Liver (tissue), 8 donors: ENCODE measurements at regions not wholly inside any gene's neighbourhood (a gene's known extent, or its start where the extent isn't known, plus 50 kb on each side); places are given as distances from the start of the nearest gene placed in this dataset.

Source experiments
- DNase-seq: peaks from one replicate; pipeline ENCODE4 v3.0.0-alpha.2; 2017; ENCODE audit warnings: low spot score
- H3K27ac ChIP-seq, 2 donors: one replicate each; pipeline ENCODE4 v1.7.0; 2013; ENCODE audit warnings: inconsistent platforms in 2 of 2, low read length in 2 of 2, control low read depth in 1 of 2, low read depth in 1 of 2, mild to moderate bottlenecking in 1 of 2
- H3K27me3 ChIP-seq, 4 donors: one replicate each; pipeline versions ENCODE4 v1.6.1 to v1.7.0; 2013; ENCODE audit warnings: low read length in 3 of 4, inconsistent platforms in 1 of 4, mild to moderate bottlenecking in 1 of 4, moderate library complexity in 1 of 4; ENCODE audit not compliant: control insufficient read depth in 4 of 4, insufficient read depth in 4 of 4
- H3K36me3 ChIP-seq, 4 donors: one replicate each; pipeline versions ENCODE4 v1.6.1 to v1.7.0; 2013; ENCODE audit warnings: low read length in 3 of 4, mild to moderate bottlenecking in 3 of 4, low read depth in 1 of 4, moderate library complexity in 1 of 4; ENCODE audit not compliant: control insufficient read depth in 4 of 4, insufficient read depth in 3 of 4
- H3K4me1 ChIP-seq, 4 donors: one replicate each; pipeline versions ENCODE4 v1.6.1 to v1.7.0; 2013; ENCODE audit warnings: low read length in 3 of 4, mild to moderate bottlenecking in 3 of 4, moderate library complexity in 1 of 4; ENCODE audit not compliant: control insufficient read depth in 4 of 4, insufficient read depth in 4 of 4
- H3K4me3 ChIP-seq, 3 donors: one replicate each; pipeline versions ENCODE4 v1.6.1 to v1.7.0; 2013; ENCODE audit warnings: low read length in 3 of 3, control low read depth in 1 of 3, low read depth in 1 of 3, mild to moderate bottlenecking in 1 of 3
- H3K9ac ChIP-seq, 2 donors: one replicate each; pipeline ENCODE4 v1.7.0; 2013; ENCODE audit warnings: low read length in 2 of 2, mild to moderate bottlenecking in 2 of 2, moderate library complexity in 2 of 2, control low read depth in 1 of 2, low read depth in 1 of 2
- H3K9me3 ChIP-seq, 4 donors: one replicate each; pipeline versions ENCODE4 v1.6.1 to v1.7.0; 2013; ENCODE audit warnings: low read length in 3 of 4; ENCODE audit not compliant: control insufficient read depth in 4 of 4
- ATF3 ChIP-seq: IDR thresholded peaks from 2 replicates; pipeline ENCODE4 v1.6.1; 2016; ENCODE audit warnings: antibody characterized with exemption
- CTCF ChIP-seq: fragments of 150-350 bp; IDR thresholded peaks from 2 replicates; pipeline ENCODE4 v1.5.1; 2017; ENCODE audit warnings: improper control_type of control experiment, low read depth, low read length; ENCODE audit not compliant: missing input control
- EGR1 ChIP-seq, 2 donors: IDR thresholded peaks; 2 replicates each; pipeline ENCODE4 v1.6.1; 2016 to 2018; ENCODE audit warnings: antibody characterized with exemption in 2 of 2, low read depth in 2 of 2
- FOXA1 ChIP-seq: IDR thresholded peaks from 2 replicates; pipeline ENCODE4 v1.6.1; 2016; ENCODE audit warnings: antibody characterized with exemption
- FOXA2 ChIP-seq: IDR thresholded peaks from 2 replicates; pipeline ENCODE4 v1.6.1; 2016; ENCODE audit warnings: antibody characterized with exemption
- GABPA ChIP-seq, 2 donors: IDR thresholded peaks in 1 of 2; conservative IDR thresholded peaks in 1 of 2; 2 replicates each; pipeline ENCODE4 v1.6.1; 2016; ENCODE audit warnings: antibody characterized with exemption in 2 of 2, mild to moderate bottlenecking in 1 of 2, moderate library complexity in 1 of 2
- HNF4A ChIP-seq, 2 donors: conservative IDR thresholded peaks; 2 replicates each; pipeline ENCODE4 v1.6.1; 2016; ENCODE audit warnings: antibody characterized with exemption in 2 of 2, mild to moderate bottlenecking in 2 of 2
- HNF4G ChIP-seq: IDR thresholded peaks from 2 replicates; pipeline ENCODE4 v1.6.1; 2016; ENCODE audit warnings: antibody characterized with exemption
- JUND ChIP-seq, 2 donors: IDR thresholded peaks; 2 replicates each; pipeline ENCODE4 v1.6.1; 2016; ENCODE audit warnings: antibody characterized with exemption in 2 of 2
- MAX ChIP-seq: IDR thresholded peaks from 2 replicates; pipeline ENCODE4 v1.6.1; 2016; ENCODE audit warnings: antibody characterized with exemption
- NR2F2 ChIP-seq: IDR thresholded peaks from 2 replicates; pipeline ENCODE4 v1.6.1; 2016; ENCODE audit warnings: antibody characterized with exemption
- RAD21 ChIP-seq, 2 donors: IDR thresholded peaks; 2 replicates each; pipeline ENCODE4 v1.6.1; 2016; ENCODE audit warnings: antibody characterized with exemption in 2 of 2, mild to moderate bottlenecking in 2 of 2
- REST ChIP-seq: IDR thresholded peaks from 2 replicates; pipeline ENCODE4 v1.6.1; 2016; ENCODE audit warnings: antibody characterized with exemption, mild to moderate bottlenecking
- RXRA ChIP-seq, 2 donors: IDR thresholded peaks; 2 replicates each; pipeline ENCODE4 v1.6.1; 2017 to 2018; ENCODE audit warnings: antibody characterized with exemption in 2 of 2, mild to moderate bottlenecking in 1 of 2
- SP1 ChIP-seq: IDR thresholded peaks from 2 replicates; pipeline ENCODE4 v1.6.1; 2018; ENCODE audit warnings: antibody characterized with exemption, mild to moderate bottlenecking
- TAF1 ChIP-seq: conservative IDR thresholded peaks from 2 replicates; pipeline ENCODE4 v1.6.1; 2016; ENCODE audit warnings: antibody characterized with exemption, mild to moderate bottlenecking
- YY1 ChIP-seq: IDR thresholded peaks from 2 replicates; pipeline ENCODE4 v1.6.1; 2016; ENCODE audit warnings: antibody characterized with exemption, mild to moderate bottlenecking
- ZBTB33 ChIP-seq: IDR thresholded peaks from 2 replicates; pipeline ENCODE4 v1.6.1; 2016; ENCODE audit warnings: antibody characterized with exemption
- WGBS: extraction: QIAGEN DNeasy Blood & Tissue Kit; methylation state at CpG from one replicate; pipeline ENCODE4 v1.1.7; 2013; 5-methylcytosine and 5-hydroxymethylcytosine counted together
- donor health status: healthy.
- donor health status: healthy.
- donor health status: healthy.
- donor health status: healthy.
- donor health status: healthy.

- H3K4me3 ChIP-seq: no peak overlapping the region
- no peak overlapping the region for H3K27ac ChIP-seq
- no peak for DNase-seq
- H3K4me1 ChIP-seq: no peaks in the 10 kb centered on the region
- no peak overlapping the region for H3K9ac ChIP-seq
- H3K9me3 ChIP-seq: no peaks in the 10 kb centered on the region
- 85% methylated on average over 1 of the region's 2 CpGs for WGBS
- H3K36me3 ChIP-seq: no peaks in the 10 kb centered on the region
- no peaks in the 10 kb centered on the region for H3K27me3 ChIP-seq
- TF ChIP-seq EGR1 (IDR thresholded peaks at IDR 0.05; ENCODE audit: low read depth in 2 of 2): no peak
- TF ChIP-seq ATF3: no peak
- TF ChIP-seq REST: no peak
- no peak for TF ChIP-seq CTCF
- no peak for TF ChIP-seq FOXA2
Observed at GRCh38 chr5:4363045-4363444, 767.4 kb downstream of the IRX1 start.

GRCh38 chr5:4366628-4367027, 771.0 kb downstream of the IRX1 start:
- no peak for DNase-seq
- Histone ChIP-seq H3K27ac (no peak overlapping the region), H3K27me3 (no peaks in the 10 kb centered on the region), H3K4me1 (no peaks in the 10 kb centered on the region), H3K4me3 (no peak overlapping the region), H3K9me3 (no peaks in the 10 kb centered on the region), H3K36me3 (no peaks in the 10 kb centered on the region), H3K9ac (no peak overlapping the region)
- 77% methylated on average over 5 of the region's 5 CpGs for WGBS
- TF ChIP-seq ZBTB33: no peak
- no peak for TF ChIP-seq ATF3
- TF ChIP-seq YY1: no peak
- TF ChIP-seq HNF4G: no peak
- no peak for TF ChIP-seq REST
- no peak for TF ChIP-seq SP1
- no peak for TF ChIP-seq FOXA2
- no peak for TF ChIP-seq RAD21 (IDR thresholded peaks at IDR 0.05)
- TF ChIP-seq NR2F2: no peak
- no peak for TF ChIP-seq TAF1
- TF ChIP-seq MAX: no peak
- no peak for TF ChIP-seq EGR1 (IDR thresholded peaks at IDR 0.05; ENCODE audit: low read depth in 2 of 2)
- TF ChIP-seq FOXA1: no peak
- TF ChIP-seq HNF4A (conservative IDR thresholded peaks at IDR 0.05): no peak
- no peak for TF ChIP-seq JUND (IDR thresholded peaks at IDR 0.05)
- TF ChIP-seq GABPA (IDR thresholded peaks at IDR 0.05 in 1 of 2, conservative IDR thresholded peaks at IDR 0.05 in 1 of 2): no peak
- TF ChIP-seq RXRA (IDR thresholded peaks at IDR 0.05): no peak
- TF ChIP-seq CTCF: no peak
